22Rv1 (cell line): ENCODE measurements at regions not wholly inside any gene's neighbourhood (a gene's known extent, or its start where the extent isn't known, plus 50 kb on each side); places are given as distances from the start of the nearest gene placed in this dataset.

Experiments used
- H3K27ac ChIP-seq: fragments of 450-650 bp; 2 replicates; pipeline ENCODE4 v1.5.1; 2017
- CTCF ChIP-seq: fragments of 450-650 bp; IDR thresholded peaks from 2 replicates; pipeline ENCODE4 v1.5.1; 2017; ENCODE audit warnings: mild to moderate bottlenecking
- ZFX ChIP-seq: fragments of 450-650 bp; IDR thresholded peaks from 2 replicates; pipeline ENCODE4 v1.6.1; 2017; ENCODE audit warnings: antibody characterized with exemption, borderline replicate concordance

- TF ChIP-seq CTCF (no peak), ZFX (no peak)
These were observed 59.7 kb upstream of the LMO1 start for GRCh38 chr11:8323161-8323935.

GRCh38 chr11:8321876-8322275 lies 58.2 kb upstream of the LMO1 start:
- TF ChIP-seq CTCF: no peak
- no peak for TF ChIP-seq ZFX
- H3K27ac ChIP-seq: no peak overlapping the region

More at GRCh38 chr11:8323161-8323935, 59.7 kb upstream of the LMO1 start:
- H3K27ac ChIP-seq: no peak overlapping the region

GRCh38 chr11:8320076-8320475 lies 56.4 kb upstream of the LMO1 start:
- TF ChIP-seq ZFX (no peak), CTCF (no peak)
- no peak overlapping the region for H3K27ac ChIP-seq

GRCh38 chr11:8318536-8318935 lies 54.9 kb upstream of the LMO1 start:
- TF ChIP-seq ZFX: no peak
- peak; percentile 27; the same call in 1 of the 2 replicates for TF ChIP-seq CTCF
- no peak overlapping the region for H3K27ac ChIP-seq

GRCh38 chr11:8317159-8317558 lies 53.5 kb upstream of the LMO1 start:
- TF ChIP-seq CTCF (no peak), ZFX (no peak)
- H3K27ac ChIP-seq: no peak overlapping the region

GRCh38 chr11:8315954-8316353 lies 52.3 kb upstream of the LMO1 start:
- no peak overlapping the region for H3K27ac ChIP-seq
- TF ChIP-seq ZFX (no peak), CTCF (no peak)

- no peak overlapping the region for H3K27ac ChIP-seq
- TF ChIP-seq ZFX (no peak), CTCF (no peak)
These were observed 51.8 kb upstream of the LMO1 start for GRCh38 chr11:8315463-8315862.
